ENCODE measurements at regions not wholly inside any gene's neighbourhood (a gene's known extent, or its start where the extent isn't known, plus 50 kb on each side); places are given as distances from the start of the nearest gene placed in this dataset.

DNA sequence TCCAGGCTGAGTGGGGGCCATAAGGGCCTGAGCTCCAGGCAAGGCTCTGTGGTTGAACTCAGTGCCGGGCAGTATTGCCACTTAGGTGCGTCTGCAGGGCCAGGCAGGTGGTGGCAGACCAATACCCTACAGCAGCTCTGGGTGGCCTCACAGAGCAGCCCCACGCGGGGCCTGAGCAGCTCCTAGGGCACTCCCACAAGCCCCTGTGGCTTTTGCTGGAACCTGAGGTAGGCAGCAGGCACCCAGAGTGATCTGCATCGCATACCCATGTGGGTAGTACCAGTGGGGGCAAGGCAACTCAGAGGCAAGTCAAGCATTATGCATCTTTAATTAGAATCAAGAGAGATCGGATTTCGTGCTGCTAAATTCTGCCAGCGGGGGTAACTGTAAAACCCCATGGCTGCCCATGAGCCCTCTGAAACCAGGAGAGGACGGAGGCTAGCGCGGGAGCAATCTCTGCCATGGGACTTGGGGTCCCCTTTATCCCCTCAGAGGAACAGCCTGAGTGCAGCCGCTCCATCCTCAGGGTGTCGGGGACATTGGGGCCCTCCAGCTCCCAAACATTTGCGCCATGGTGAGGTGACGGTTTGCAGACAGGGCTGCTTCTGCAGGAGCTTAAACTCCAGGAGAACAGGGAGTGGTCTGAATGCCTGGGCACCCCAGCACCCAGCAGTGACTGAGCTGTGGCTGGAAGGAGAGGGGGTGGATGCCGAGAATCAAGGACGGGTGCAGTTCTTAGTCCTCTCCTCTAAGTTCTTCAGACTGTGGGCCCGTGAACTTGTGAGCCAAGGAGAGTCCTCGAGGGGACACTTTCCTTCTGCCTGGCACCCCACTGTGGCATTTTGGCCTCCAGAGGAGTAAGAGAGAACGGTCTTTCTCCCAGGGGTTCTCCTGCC, 62.4 kb upstream of the PCSK6 start:
- no peak for DNase-seq (ENCODE audit: low read depth)

GRCh38 chr15:101550124-101550523, 60.6 kb upstream of the PCSK6 start:
- DNase-seq (ENCODE audit: low read depth): no peak
- no peak overlapping the region for H3K4me3 ChIP-seq (ENCODE audit: low read depth, low read length)
- TF ChIP-seq, protein P1, sequence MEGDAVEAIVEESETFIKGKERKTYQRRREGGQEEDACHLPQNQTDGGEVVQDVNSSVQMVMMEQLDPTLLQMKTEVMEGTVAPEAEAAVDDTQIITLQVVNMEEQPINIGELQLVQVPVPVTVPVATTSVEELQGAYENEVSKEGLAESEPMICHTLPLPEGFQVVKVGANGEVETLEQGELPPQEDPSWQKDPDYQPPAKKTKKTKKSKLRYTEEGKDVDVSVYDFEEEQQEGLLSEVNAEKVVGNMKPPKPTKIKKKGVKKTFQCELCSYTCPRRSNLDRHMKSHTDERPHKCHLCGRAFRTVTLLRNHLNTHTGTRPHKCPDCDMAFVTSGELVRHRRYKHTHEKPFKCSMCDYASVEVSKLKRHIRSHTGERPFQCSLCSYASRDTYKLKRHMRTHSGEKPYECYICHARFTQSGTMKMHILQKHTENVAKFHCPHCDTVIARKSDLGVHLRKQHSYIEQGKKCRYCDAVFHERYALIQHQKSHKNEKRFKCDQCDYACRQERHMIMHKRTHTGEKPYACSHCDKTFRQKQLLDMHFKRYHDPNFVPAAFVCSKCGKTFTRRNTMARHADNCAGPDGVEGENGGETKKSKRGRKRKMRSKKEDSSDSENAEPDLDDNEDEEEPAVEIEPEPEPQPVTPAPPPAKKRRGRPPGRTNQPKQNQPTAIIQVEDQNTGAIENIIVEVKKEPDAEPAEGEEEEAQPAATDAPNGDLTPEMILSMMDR (conservative IDR thresholded peaks at IDR 0.05; ENCODE audit: low read depth, low read length): no peak

More for the DNA sequence above, 62.4 kb upstream of the PCSK6 start:
- TF ChIP-seq, protein P1 (conservative IDR thresholded peaks at IDR 0.05; ENCODE audit: low read depth, low read length): no peak
- H3K4me3 ChIP-seq (ENCODE audit: low read depth, low read length): no peak overlapping the region

DNA sequence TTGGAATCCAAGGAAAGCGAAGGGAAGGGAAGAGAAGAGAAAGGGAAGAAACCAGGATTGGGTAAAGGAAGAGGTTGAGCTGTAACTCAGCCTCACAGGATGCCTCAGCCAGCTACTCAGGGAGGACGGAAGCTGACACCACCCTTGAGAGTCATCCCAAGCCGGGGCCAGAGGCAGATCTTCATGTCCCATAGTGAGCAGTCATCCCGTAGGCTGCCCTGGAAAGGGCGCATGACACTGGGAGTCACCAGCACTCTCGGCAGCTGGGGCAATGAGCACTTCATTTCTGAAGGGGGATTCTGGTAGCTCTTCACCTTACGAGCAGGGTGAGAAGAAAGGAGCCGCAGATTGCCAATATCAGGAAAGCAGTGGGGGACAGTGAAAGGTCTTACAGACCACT, 60.1 kb upstream of the PCSK6 start:
- DNase-seq (ENCODE audit: low read depth): no peak
- no peak overlapping the region for H3K4me3 ChIP-seq (ENCODE audit: low read depth, low read length)

DNA sequence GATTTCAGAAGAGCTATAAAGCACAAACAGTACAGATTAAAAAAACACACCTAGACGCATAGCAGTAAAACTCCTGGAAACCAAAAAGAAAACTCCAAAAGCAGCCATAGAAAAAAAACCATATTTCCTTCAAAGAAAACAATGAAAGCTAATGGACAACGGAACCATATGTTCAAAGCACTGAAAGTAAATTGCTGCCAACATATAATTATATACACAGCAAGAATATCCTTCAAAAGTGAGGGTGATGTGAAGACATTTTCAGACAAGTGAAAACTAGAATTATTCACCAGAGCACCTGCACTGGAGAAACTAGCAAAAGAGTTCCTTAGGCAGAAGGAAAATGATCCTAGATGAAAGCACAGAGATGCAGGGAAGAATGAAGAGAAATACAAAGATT, 58.2 kb upstream of the PCSK6 start:
- no peak overlapping the region for H3K4me3 ChIP-seq (ENCODE audit: low read depth, low read length)
- DNase-seq (ENCODE audit: low read depth): no peak
- TF ChIP-seq, protein P1 (conservative IDR thresholded peaks at IDR 0.05; ENCODE audit: low read depth, low read length): no peak

More for the DNA sequence above, 60.1 kb upstream of the PCSK6 start:
- TF ChIP-seq, protein P1 (conservative IDR thresholded peaks at IDR 0.05; ENCODE audit: low read depth, low read length): no peak

GRCh38 chr15:101545548-101546505, 56.3 kb upstream of the PCSK6 start:
- TF ChIP-seq, protein P1 (conservative IDR thresholded peaks at IDR 0.05; ENCODE audit: low read depth, low read length): no peak
- DNase-seq (ENCODE audit: low read depth): no peak
- no peak overlapping the region for H3K4me3 ChIP-seq (ENCODE audit: low read depth, low read length)

GRCh38 chr15:101544613-101544945, 55.1 kb upstream of the PCSK6 start:
- H3K4me3 ChIP-seq (ENCODE audit: low read depth, low read length): no peak overlapping the region
- no peak for DNase-seq (ENCODE audit: low read depth)
- TF ChIP-seq, protein P1 (conservative IDR thresholded peaks at IDR 0.05; ENCODE audit: low read depth, low read length): no peak
